HEK293 (cell line): ENCODE measurements at regions not wholly inside any gene's neighbourhood (a gene's known extent, or its start where the extent isn't known, plus 50 kb on each side); places are given as distances from the start of the nearest gene placed in this dataset.
"Not testable (repeated sequence)": the region's sequence is repeated elsewhere in the genome, so short reads cannot be mapped to it uniquely, and the experiment has no call there.

Experiments
- CTCF ChIA-PET: fragments of 350-600 bp; formaldehyde crosslinking; extraction: SDS; loops from one replicate; lab custom pipeline; 2021; ENCODE audit warnings: antibody characterized with exemption; lab: Yijun Ruan, JAX
- POLR2A ChIA-PET: fragments of 300-600 bp; formaldehyde crosslinking; extraction: SDS; loops from one replicate; lab custom pipeline; 2020; ENCODE audit warnings: antibody characterized with exemption, inconsistent platforms; lab: Yijun Ruan, JAX
- H3K27ac ChIP-seq: fragments of 200-500 bp; sonication (Bioruptor generic); 2 replicates; pipeline ENCODE4 v1.5.1; 2014; ENCODE audit warnings: low read depth, low read length, control low read depth, inconsistent platforms; ENCODE audit errors: extremely low read depth
- H3K36me3 ChIP-seq, 2 experiments: fragments of 200-500 bp in 1 of 2; sonication (Bioruptor generic) in 1 of 2; 1 replicate in 1 of 2; 2 replicates in 1 of 2; pipeline ENCODE4 v1.5.1; 2014 to 2017; ENCODE audit warnings: inconsistent platforms in 2 of 2, low read length in 2 of 2; ENCODE audit not compliant: control insufficient read depth in 2 of 2, insufficient read depth in 1 of 2
- H3K4me1 ChIP-seq: fragments of 200-500 bp; sonication (Bioruptor generic); 2 replicates; pipeline ENCODE4 v1.5.1; 2014; ENCODE audit warnings: mild to moderate bottlenecking, low read length, inconsistent platforms; ENCODE audit not compliant: control insufficient read depth, insufficient read depth
- H3K4me3 ChIP-seq: 2 replicates; pipeline ENCODE4 v1.5.1; 2011; ENCODE audit warnings: low read depth, mild to moderate bottlenecking, control low read depth, low read length, moderate library complexity
- H3K9me3 ChIP-seq: fragments of 200-500 bp; sonication (Bioruptor generic); 2 replicates; pipeline ENCODE4 v1.5.1; 2014; ENCODE audit warnings: low read depth, low read length, inconsistent platforms; ENCODE audit not compliant: control insufficient read depth, insufficient read depth
- BCL11A ChIP-seq: fragments of 450-650 bp; formaldehyde crosslinking; IDR thresholded peaks from 2 replicates; pipeline ENCODE4 v1.5.1; 2016; ENCODE audit warnings: low read depth, missing biosample characterization, missing genetic modification characterization
- GLI2 ChIP-seq: fragments of 450-650 bp; formaldehyde crosslinking; IDR thresholded peaks from 2 replicates; pipeline ENCODE4; 2017; ENCODE audit warnings: missing biosample characterization, missing genetic modification characterization, low read depth, borderline replicate concordance
- GLIS1 ChIP-seq: fragments of 450-650 bp; formaldehyde crosslinking; IDR thresholded peaks from 2 replicates; pipeline ENCODE4 v1.5.1; 2016; ENCODE audit warnings: missing biosample characterization, missing genetic modification characterization
- OVOL3 ChIP-seq: fragments of 450-650 bp; formaldehyde crosslinking; IDR thresholded peaks from 2 replicates; pipeline ENCODE4 v1.5.1; 2016; ENCODE audit warnings: missing biosample characterization, missing genetic modification characterization
- SCRT2 ChIP-seq: fragments of 450-650 bp; formaldehyde crosslinking; IDR thresholded peaks from 2 replicates; pipeline ENCODE4 v1.5.1; 2016; ENCODE audit warnings: missing biosample characterization, missing genetic modification characterization
- ZIC2 ChIP-seq: fragments of 450-650 bp; formaldehyde crosslinking; IDR thresholded peaks from 2 replicates; pipeline ENCODE4 v1.5.1; 2016; ENCODE audit warnings: missing biosample characterization, missing genetic modification characterization
- ZNF2 ChIP-seq: fragments of 450-650 bp; formaldehyde crosslinking; IDR thresholded peaks from 2 replicates; pipeline ENCODE4 v1.5.1; 2016; ENCODE audit warnings: missing biosample characterization, missing genetic modification characterization
- ZNF211 ChIP-seq: fragments of 450-650 bp; formaldehyde crosslinking; IDR thresholded peaks from 2 replicates; pipeline ENCODE4 v1.5.1; 2016; ENCODE audit warnings: low read depth, missing biosample characterization, missing genetic modification characterization
- ZNF280C ChIP-seq: fragments of 450-650 bp; formaldehyde crosslinking; IDR thresholded peaks from 2 replicates; pipeline ENCODE4 v1.5.1; 2016; ENCODE audit warnings: missing biosample characterization, missing genetic modification characterization
- ZNF391 ChIP-seq: fragments of 450-650 bp; formaldehyde crosslinking; IDR thresholded peaks from 2 replicates; pipeline ENCODE4 v1.5.1; 2016; ENCODE audit warnings: low read depth, missing biosample characterization, missing genetic modification characterization, borderline replicate concordance
- ZNF473 ChIP-seq: fragments of 450-650 bp; formaldehyde crosslinking; IDR thresholded peaks from 2 replicates; pipeline ENCODE4 v1.5.1; 2017; ENCODE audit warnings: missing biosample characterization, missing genetic modification characterization
- ZNF544 ChIP-seq: fragments of 450-650 bp; formaldehyde crosslinking; IDR thresholded peaks from 2 replicates; pipeline ENCODE4 v1.5.0; 2017; ENCODE audit warnings: missing biosample characterization, missing genetic modification characterization
- ZNF558 ChIP-seq: fragments of 450-650 bp; formaldehyde crosslinking; IDR thresholded peaks from 2 replicates; pipeline ENCODE4 v1.5.1; 2016; ENCODE audit warnings: missing biosample characterization, missing genetic modification characterization
- ZNF626 ChIP-seq: fragments of 450-650 bp; sonication (Bioruptor Pico); formaldehyde crosslinking; IDR thresholded peaks from 2 replicates; pipeline ENCODE4 v1.5.1; 2018; ENCODE audit warnings: missing biosample characterization, missing genetic modification characterization, inconsistent platforms
- ZNF639 ChIP-seq: fragments of 450-650 bp; formaldehyde crosslinking; IDR thresholded peaks from 2 replicates; pipeline ENCODE4 v1.5.1; 2016; ENCODE audit warnings: missing biosample characterization, missing genetic modification characterization
- ZNF677 ChIP-seq: fragments of 450-650 bp; IDR thresholded peaks from 2 replicates; pipeline ENCODE4 v1.5.0; 2018; ENCODE audit warnings: missing biosample characterization, mild to moderate bottlenecking, missing genetic modification characterization, moderate library complexity
- ZNF747 ChIP-seq: fragments of 450-650 bp; formaldehyde crosslinking; IDR thresholded peaks from 2 replicates; pipeline ENCODE4 v1.5.1; 2016; ENCODE audit warnings: missing biosample characterization, missing genetic modification characterization
- ZNF837 ChIP-seq: fragments of 450-650 bp; formaldehyde crosslinking; IDR thresholded peaks from 2 replicates; pipeline ENCODE4 v1.5.1; 2016; ENCODE audit warnings: missing biosample characterization, missing genetic modification characterization
- ZSCAN16 ChIP-seq: fragments of 450-650 bp; formaldehyde crosslinking; IDR thresholded peaks from 2 replicates; pipeline ENCODE4 v1.5.1; 2016; ENCODE audit warnings: missing biosample characterization, missing genetic modification characterization
- TF ChIP-seq, protein P1 (sequence below): fragments of 450-650 bp; formaldehyde crosslinking; optimal IDR thresholded peaks from 2 replicates; pipeline ENCODE3; 2016; ENCODE audit warnings: missing biosample characterization, mild to moderate bottlenecking, missing genetic modification characterization
- TF ChIP-seq, protein P2 (sequence below): fragments of 450-650 bp; formaldehyde crosslinking; IDR thresholded peaks from 2 replicates; pipeline ENCODE4 v1.5.1; 2016; ENCODE audit warnings: missing biosample characterization, missing genetic modification characterization
- TF ChIP-seq, protein P3 (sequence below): fragments of 450-650 bp; formaldehyde crosslinking; IDR thresholded peaks from 2 replicates; pipeline ENCODE4 v1.5.1; 2017; ENCODE audit warnings: missing biosample characterization, missing genetic modification characterization

GRCh38 chr2:209162129-209162528, 261.7 kb upstream of the MAP2 start:
- H3K9me3 ChIP-seq, result no peaks in the 10 kb centered on the region
- H3K36me3 ChIP-seq, result no peaks in the 10 kb centered on the region
- TF ChIP-seq GLIS1 (no peak), ZIC2 (tag by site-specific recombination) (no peak)
- TF ChIP-seq, protein P1, sequence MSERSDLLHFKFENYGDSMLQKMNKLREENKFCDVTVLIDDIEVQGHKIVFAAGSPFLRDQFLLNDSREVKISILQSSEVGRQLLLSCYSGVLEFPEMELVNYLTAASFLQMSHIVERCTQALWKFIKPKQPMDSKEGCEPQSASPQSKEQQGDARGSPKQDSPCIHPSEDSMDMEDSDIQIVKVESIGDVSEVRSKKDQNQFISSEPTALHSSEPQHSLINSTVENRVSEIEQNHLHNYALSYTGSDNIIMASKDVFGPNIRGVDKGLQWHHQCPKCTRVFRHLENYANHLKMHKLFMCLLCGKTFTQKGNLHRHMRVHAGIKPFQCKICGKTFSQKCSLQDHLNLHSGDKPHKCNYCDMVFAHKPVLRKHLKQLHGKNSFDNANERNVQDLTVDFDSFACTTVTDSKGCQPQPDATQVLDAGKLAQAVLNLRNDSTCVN, result no peak
- no peak overlapping the region for H3K4me3 ChIP-seq
- ChIA-PET CTCF (no interaction called here), POLR2A (no interaction called here)
- no peaks in the 10 kb centered on the region for H3K4me1 ChIP-seq
- no peak overlapping the region for H3K27ac ChIP-seq

DNA sequence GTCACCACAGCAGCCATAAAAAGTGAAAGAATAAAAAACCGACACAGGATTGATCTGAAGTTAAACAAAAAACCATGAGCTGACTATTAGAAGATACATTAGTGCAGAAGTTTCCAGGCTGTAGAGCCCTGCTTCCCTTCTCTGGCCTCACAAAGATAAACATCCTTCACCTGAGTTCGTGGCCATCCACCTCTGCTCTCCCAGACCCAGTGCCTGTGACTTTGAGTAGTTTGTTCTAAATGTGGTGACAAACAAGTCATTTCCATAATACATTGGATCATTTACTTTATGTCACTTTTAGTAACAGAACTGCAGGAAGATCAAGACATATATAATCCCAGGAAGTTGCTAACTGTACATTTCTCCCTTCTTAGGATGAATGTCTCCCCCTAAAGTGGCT, 241.9 kb upstream of the MAP2 start:
- ChIA-PET CTCF (no interaction called here), POLR2A (no interaction called here)
- Histone ChIP-seq H3K4me3 (no peak overlapping the region), H3K4me1 (no peaks in the 10 kb centered on the region), H3K36me3 (no peaks in the 10 kb centered on the region), H3K9me3 (no peaks in the 10 kb centered on the region), H3K27ac (no peak overlapping the region)
- TF ChIP-seq ZNF473, result no peak
- TF ChIP-seq BCL11A (tag by site-specific recombination), result no peak
- no peak for TF ChIP-seq SCRT2 (tag by site-specific recombination)
- TF ChIP-seq ZNF2, result no peak
- TF ChIP-seq ZNF626, result no peak
- TF ChIP-seq, protein P2, sequence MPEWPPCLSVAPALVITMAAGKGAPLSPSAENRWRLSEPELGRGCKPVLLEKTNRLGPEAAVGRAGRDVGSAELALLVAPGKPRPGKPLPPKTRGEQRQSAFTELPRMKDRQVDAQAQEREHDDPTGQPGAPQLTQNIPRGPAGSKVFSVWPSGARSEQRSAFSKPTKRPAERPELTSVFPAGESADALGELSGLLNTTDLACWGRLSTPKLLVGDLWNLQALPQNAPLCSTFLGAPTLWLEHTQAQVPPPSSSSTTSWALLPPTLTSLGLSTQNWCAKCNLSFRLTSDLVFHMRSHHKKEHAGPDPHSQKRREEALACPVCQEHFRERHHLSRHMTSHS (tag by site-specific recombination), result no peak
- TF ChIP-seq ZNF837 (tag by site-specific recombination), result no peak
- TF ChIP-seq ZNF639 (tag by site-specific recombination), result no peak
- TF ChIP-seq ZNF280C (tag by site-specific recombination), result no peak

DNA sequence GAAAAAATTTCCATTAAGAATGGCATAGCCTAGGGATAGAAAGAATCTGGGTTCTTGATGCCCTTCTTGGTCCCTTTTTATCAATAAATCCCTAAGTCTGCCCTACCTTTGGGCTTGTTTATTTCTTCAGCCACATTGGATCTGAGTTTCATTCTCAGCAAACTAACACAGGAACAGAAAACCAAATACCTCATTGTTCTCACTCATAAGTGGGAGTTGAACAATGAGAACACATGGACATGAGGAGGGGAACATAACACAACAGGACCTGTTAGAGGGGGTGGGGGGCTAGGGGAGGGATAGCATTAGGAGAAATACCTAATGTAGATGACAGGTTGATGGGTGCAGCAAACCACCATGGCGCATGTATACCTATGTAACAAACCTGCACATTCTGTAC, 237.0 kb upstream of the MAP2 start:
- CTCF ChIA-PET, POLR2A ChIA-PET, H3K27ac ChIP-seq, H3K4me3 ChIP-seq, H3K36me3 ChIP-seq, H3K9me3 ChIP-seq, H3K4me1 ChIP-seq: not testable (repeated sequence)

DNA sequence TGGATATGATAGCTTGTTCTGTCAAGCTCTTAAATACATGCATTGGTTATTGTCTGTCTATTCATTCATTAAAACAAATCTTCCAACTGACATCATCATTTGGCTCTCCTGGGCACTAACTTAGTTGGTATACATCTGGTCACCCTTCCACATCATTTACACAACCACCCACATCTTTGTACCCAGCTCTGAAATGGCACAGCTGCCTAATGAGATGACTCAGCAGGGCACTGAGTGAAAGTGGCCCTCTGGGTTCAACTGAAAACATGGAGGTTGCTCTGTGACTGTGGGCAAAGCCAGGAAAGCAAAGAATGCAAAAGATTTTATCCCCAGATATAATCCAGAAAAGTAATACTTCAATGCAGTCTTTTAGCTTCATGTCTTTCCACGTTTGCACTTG, 234.0 kb upstream of the MAP2 start:
- H3K4me1 ChIP-seq, result no peaks in the 10 kb centered on the region
- no peak overlapping the region for H3K4me3 ChIP-seq
- TF ChIP-seq ZSCAN16 (tag by site-specific recombination), result no peak
- no peak for TF ChIP-seq ZNF677 (tag by site-specific recombination)
- no peak for TF ChIP-seq ZNF211 (tag by site-specific recombination)
- no peak for TF ChIP-seq GLI2
- no peak for TF ChIP-seq ZNF747
- no peak for TF ChIP-seq ZNF544 (tag by site-specific recombination)
- TF ChIP-seq ZNF391 (tag by site-specific recombination), result no peak
- no peak for TF ChIP-seq ZNF558 (tag by site-specific recombination)
- TF ChIP-seq GLIS1, result no peak
- no peak for TF ChIP-seq OVOL3
- TF ChIP-seq, protein P3, sequence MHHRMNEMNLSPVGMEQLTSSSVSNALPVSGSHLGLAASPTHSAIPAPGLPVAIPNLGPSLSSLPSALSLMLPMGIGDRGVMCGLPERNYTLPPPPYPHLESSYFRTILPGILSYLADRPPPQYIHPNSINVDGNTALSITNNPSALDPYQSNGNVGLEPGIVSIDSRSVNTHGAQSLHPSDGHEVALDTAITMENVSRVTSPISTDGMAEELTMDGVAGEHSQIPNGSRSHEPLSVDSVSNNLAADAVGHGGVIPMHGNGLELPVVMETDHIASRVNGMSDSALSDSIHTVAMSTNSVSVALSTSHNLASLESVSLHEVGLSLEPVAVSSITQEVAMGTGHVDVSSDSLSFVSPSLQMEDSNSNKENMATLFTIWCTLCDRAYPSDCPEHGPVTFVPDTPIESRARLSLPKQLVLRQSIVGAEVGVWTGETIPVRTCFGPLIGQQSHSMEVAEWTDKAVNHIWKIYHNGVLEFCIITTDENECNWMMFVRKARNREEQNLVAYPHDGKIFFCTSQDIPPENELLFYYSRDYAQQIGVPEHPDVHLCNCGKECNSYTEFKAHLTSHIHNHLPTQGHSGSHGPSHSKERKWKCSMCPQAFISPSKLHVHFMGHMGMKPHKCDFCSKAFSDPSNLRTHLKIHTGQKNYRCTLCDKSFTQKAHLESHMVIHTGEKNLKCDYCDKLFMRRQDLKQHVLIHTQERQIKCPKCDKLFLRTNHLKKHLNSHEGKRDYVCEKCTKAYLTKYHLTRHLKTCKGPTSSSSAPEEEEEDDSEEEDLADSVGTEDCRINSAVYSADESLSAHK (tag by site-specific recombination), result no peak
- no peak overlapping the region for H3K27ac ChIP-seq
- no peaks in the 10 kb centered on the region for H3K36me3 ChIP-seq
- CTCF ChIA-PET, result no interaction called here
- H3K9me3 ChIP-seq, result no peaks in the 10 kb centered on the region
- POLR2A ChIA-PET, result no interaction called here
